ENCODE measurements at regions not wholly inside any gene's neighbourhood (a gene's known extent, or its start where the extent isn't known, plus 50 kb on each side); places are given as distances from the start of the nearest gene placed in this dataset.
"Not testable (repeated sequence)": the region's sequence is repeated elsewhere in the genome, so short reads cannot be mapped to it uniquely, and the experiment has no call there.

DNA sequence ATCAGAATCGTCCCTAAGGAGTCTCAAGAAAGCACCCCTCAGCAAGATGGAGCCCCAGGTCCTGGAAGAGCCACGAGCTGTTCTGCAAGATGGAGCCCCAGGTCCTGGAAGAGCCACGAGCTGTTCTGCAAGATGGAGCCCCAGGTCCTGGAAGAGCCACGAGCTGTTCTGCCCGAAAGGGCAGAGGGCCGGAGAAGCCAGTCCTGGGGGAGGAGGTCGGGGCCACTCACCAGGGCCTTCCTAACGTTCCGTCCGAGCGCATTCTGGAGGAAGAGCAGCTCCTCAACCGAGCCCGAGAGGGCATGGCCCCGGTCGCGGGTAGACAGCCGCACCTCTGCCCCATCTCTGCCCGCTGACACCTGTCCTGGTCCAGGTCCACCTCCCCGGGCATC, 170.8 kb downstream of the BRD1 start:
- H3K9me3 ChIP-seq (ENCODE audit: control insufficient read depth in 2 of 2, low read length in 2 of 2); H3K36me3 ChIP-seq (ENCODE audit: control insufficient read depth, insufficient read depth, low read length); H3K27me3 ChIP-seq (ENCODE audit: control insufficient read depth, insufficient read depth, low read length); H3K36me3 Mint-ChIP-seq; H3K27me3 Mint-ChIP-seq; H3K9me3 Mint-ChIP-seq: not testable (repeated sequence)
- DNase-seq, result peak in 2 of 3 donors; percentile 14 to 71
- peak overlapping the region; percentile 58 for H3K27ac ChIP-seq (ENCODE audit: insufficient read depth, low read length, poor library complexity, severe bottlenecking)
- peak overlapping the region; percentile 84 for H3K4me3 ChIP-seq (ENCODE audit: low read depth, low read length)
- Mint-ChIP-seq H3K4me3 (peak overlapping the region; percentile 94 to 96 (median 94)), H3K4me1 (peaks cover 5 to 41% (median 21%) of the 10 kb centered on the region in 4 donors), H3K27ac (peak overlapping the region in 2 of 3 donors; percentile 85 to 95)
- peak; percentile 75 to 83 for ATAC-seq (ENCODE audit: low read depth in 2 of 2)
- peaks cover 16% of the 10 kb centered on the region for H3K4me1 ChIP-seq (ENCODE audit: control insufficient read depth, insufficient read depth, low read length, poor library complexity, severe bottlenecking)

DNA sequence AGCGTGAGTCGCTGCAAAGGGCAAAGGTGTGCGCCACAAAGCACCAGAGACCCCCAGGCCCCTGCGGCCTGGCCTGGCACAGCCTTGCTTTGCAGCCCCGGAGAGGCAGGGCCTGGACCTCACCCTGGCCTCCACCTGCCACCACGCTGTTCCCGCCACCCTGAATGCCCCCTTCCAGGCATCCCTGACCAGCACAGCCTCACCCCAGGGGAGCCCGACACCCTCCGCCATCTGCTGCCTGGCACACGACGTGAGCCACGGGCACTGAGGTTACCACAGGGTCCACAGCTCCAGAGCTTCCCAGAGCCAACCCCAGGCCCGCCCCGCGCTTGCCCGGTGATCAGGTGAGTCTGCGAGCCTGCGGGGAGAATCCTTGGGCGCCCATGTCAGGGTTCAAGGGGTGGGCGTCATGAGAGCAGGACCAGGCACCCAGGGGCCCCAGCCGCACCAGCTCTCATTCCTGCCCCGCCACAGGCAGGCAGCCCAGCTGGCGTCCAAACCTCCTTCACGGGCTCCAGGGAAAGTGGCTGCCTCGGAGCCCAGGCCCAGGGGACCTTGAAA, 171.3 kb downstream of the BRD1 start:
- Mint-ChIP-seq H3K4me3 (peak overlapping the region; percentile 94 to 96 (median 94)), H3K27me3 (peaks cover 6% of the 10 kb centered on the region), H3K9me3 (no peaks in the 10 kb centered on the region), H3K27ac (no peak overlapping the region), H3K36me3 (peaks cover 7% of the 10 kb centered on the region), H3K4me1 (peaks cover 5 to 41% (median 21%) of the 10 kb centered on the region in 4 donors)
- H3K4me3 ChIP-seq (ENCODE audit: low read depth, low read length), result peak overlapping the region; percentile 84
- no peaks in the 10 kb centered on the region for H3K27me3 ChIP-seq (ENCODE audit: control insufficient read depth, insufficient read depth, low read length)
- no peaks in the 10 kb centered on the region for H3K9me3 ChIP-seq (ENCODE audit: control insufficient read depth in 2 of 2, low read length in 2 of 2)
- H3K27ac ChIP-seq (ENCODE audit: insufficient read depth, low read length, poor library complexity, severe bottlenecking), result no peak overlapping the region
- H3K4me1 ChIP-seq (ENCODE audit: control insufficient read depth, insufficient read depth, low read length, poor library complexity, severe bottlenecking), result peaks cover 16% of the 10 kb centered on the region
- ATAC-seq (ENCODE audit: low read depth in 2 of 2) (no peak), DNase-seq (no peak)
- H3K36me3 ChIP-seq (ENCODE audit: control insufficient read depth, insufficient read depth, low read length), result no peaks in the 10 kb centered on the region

DNA sequence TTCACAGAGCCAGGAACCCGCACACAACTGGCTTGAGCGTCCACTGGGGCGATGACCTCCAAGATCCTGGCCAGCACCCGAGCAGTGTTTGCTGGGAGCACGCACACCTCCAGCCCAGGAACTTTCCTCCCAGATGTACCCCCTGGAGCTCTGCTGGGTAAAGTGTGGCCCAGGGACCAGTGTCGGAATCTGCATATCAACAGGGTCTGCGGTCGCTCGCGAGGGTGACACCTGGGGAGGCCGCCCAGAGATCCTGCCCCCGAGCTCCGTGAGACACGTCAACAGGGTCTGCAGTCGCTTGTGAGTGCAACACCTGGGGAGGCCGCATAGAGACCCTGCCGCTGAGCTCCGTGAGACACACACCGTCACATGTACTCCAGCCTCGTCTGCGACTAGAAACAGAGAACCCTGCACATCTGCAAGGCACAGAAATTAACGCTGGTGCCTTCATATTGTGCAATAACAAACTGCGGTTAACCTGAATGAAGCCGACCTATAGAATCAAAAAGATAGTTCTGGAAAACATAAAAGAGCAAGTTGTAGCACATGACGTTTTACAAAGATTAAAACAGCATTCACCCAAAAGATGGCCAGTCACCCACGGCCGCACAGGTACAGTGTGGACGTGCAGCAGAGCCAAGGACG, 172.4 kb downstream of the BRD1 start:
- H3K9me3 Mint-ChIP-seq, result no peaks in the 10 kb centered on the region
- H3K4me3 Mint-ChIP-seq, result peak overlapping the region; percentile 84 to 96 (median 94)
- peak overlapping the region in 1 of 3 donors; percentile 62 for H3K27ac Mint-ChIP-seq
- H3K27me3 Mint-ChIP-seq, result peaks cover 6% of the 10 kb centered on the region
- Histone ChIP-seq H3K4me3 (ENCODE audit: low read depth, low read length) (peak overlapping the region; percentile 26), H3K27ac (ENCODE audit: insufficient read depth, low read length, poor library complexity, severe bottlenecking) (no peak overlapping the region), H3K27me3 (ENCODE audit: control insufficient read depth, insufficient read depth, low read length) (no peaks in the 10 kb centered on the region), H3K36me3 (ENCODE audit: control insufficient read depth, insufficient read depth, low read length) (peaks cover 2% of the 10 kb centered on the region), H3K9me3 (ENCODE audit: control insufficient read depth in 2 of 2, low read length in 2 of 2) (no peaks in the 10 kb centered on the region), H3K4me1 (ENCODE audit: control insufficient read depth, insufficient read depth, low read length, poor library complexity, severe bottlenecking) (peaks cover 16% of the 10 kb centered on the region)
- DNase-seq (no peak), ATAC-seq (ENCODE audit: low read depth in 2 of 2) (no peak)
- peaks cover 5 to 43% (median 22%) of the 10 kb centered on the region in 4 donors for H3K4me1 Mint-ChIP-seq
- H3K36me3 Mint-ChIP-seq, result peaks cover 7% of the 10 kb centered on the region

DNA sequence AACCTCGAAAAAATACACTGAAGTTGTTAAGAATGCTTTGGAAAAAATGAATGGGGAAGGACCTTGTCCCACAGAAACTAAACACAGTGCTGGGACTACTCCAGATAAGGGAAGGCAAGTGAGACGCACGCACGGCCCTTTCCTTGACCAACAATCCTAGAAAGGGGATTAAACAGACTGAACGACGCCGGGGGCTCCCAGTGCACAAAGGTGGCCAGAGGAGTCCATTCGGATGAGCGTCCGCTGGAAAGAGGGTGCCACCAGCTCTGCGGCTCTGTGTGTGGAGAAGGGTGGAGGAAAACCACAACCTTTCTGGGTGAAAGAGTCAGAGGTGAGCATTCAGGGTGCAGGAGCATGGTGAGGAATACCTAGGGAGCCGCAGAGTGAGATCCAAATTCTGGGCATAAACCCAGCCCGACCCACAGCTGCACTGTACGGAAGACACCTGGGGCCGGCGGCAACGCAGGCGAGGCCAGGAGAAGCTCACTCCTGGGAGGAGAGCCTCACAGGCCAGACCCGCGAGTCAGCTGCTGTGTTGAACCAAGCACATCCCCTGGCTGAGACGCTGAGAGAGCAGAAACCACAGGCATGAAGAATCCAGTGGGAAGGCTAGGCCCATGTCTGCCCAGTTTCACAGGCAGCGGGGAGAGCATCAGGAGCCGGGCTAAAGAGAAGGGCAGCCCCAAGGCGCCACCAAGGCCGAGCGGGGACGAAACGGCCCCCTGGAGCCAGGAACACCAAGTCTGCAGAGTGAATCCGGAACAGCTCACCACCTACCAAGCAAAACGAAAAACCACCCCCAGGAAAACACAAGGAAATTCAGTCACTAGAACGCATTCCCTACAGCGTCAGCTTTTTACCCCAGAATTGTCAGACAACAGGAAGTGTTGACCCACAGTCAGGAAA, 177.1 kb downstream of the BRD1 start:
- Histone ChIP-seq H3K9me3 (ENCODE audit: control insufficient read depth in 2 of 2, low read length in 2 of 2) (no peaks in the 10 kb centered on the region), H3K27ac (ENCODE audit: insufficient read depth, low read length, poor library complexity, severe bottlenecking) (no peak overlapping the region), H3K36me3 (ENCODE audit: control insufficient read depth, insufficient read depth, low read length) (peaks cover 5% of the 10 kb centered on the region), H3K27me3 (ENCODE audit: control insufficient read depth, insufficient read depth, low read length) (no peaks in the 10 kb centered on the region), H3K4me1 (ENCODE audit: control insufficient read depth, insufficient read depth, low read length, poor library complexity, severe bottlenecking) (peaks cover 1% of the 10 kb centered on the region), H3K4me3 (ENCODE audit: low read depth, low read length) (no peak overlapping the region)
- Mint-ChIP-seq H3K36me3 (peaks cover 3% of the 10 kb centered on the region), H3K27ac (no peak overlapping the region), H3K9me3 (no peaks in the 10 kb centered on the region), H3K27me3 (no peaks in the 10 kb centered on the region), H3K4me1 (peaks cover 0 to 26% (median 11%) of the 10 kb centered on the region in 4 donors), H3K4me3 (no peak overlapping the region)
- ATAC-seq (ENCODE audit: low read depth in 2 of 2) (no peak), DNase-seq (no peak)

DNA sequence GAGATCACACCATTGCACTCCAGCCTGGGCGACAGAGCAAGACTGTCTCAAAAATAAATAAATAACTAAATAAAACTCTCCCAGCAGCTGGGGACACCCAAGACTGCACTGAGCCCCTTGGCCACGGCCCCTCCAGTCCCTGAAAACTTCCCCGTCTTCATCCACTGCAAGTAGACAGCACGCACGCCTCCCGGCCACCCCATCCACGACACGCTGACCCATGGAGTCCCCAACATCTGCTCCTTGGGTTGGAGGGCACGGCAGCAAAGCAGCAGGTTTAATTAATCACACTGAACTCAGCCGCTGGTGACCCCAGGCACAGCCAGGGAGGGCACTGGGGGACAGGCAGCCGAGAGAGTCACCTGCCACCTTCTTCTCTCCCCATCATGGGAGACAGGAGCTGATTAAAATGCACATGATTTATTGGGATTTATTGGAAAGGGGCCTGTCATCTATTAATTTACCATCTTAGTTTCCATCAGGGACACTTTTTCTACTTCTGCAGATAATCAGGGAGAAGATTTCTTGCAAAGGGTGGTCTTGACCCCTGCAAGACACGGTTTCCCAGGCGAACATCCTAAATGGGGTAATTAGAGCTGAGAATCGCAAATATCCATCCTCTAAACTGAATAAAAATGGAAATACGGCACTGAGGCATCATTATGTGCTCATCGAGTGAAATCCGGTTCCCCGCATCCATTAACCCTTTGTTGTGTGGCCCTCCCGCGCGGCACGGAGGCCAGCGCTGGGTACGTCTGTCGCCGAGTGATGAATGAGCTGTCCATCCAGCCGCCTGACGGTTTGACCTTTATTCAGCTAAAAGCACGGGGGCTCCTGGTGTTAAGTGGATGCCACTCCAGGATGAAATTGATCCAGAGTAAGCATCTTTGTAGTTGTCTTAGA, 178.3 kb downstream of the BRD1 start:
- Histone ChIP-seq H3K9me3 (ENCODE audit: control insufficient read depth in 2 of 2, low read length in 2 of 2) (no peaks in the 10 kb centered on the region), H3K27me3 (ENCODE audit: control insufficient read depth, insufficient read depth, low read length) (no peaks in the 10 kb centered on the region), H3K36me3 (ENCODE audit: control insufficient read depth, insufficient read depth, low read length) (peaks cover 5% of the 10 kb centered on the region), H3K4me3 (ENCODE audit: low read depth, low read length) (no peak overlapping the region), H3K4me1 (ENCODE audit: control insufficient read depth, insufficient read depth, low read length, poor library complexity, severe bottlenecking) (no peaks in the 10 kb centered on the region), H3K27ac (ENCODE audit: insufficient read depth, low read length, poor library complexity, severe bottlenecking) (no peak overlapping the region)
- H3K9me3 Mint-ChIP-seq, result no peaks in the 10 kb centered on the region
- no peak overlapping the region for H3K4me3 Mint-ChIP-seq
- H3K27ac Mint-ChIP-seq, result no peak overlapping the region
- H3K4me1 Mint-ChIP-seq, result peaks cover 0 to 18% (median 4%) of the 10 kb centered on the region in 4 donors
- no peaks in the 10 kb centered on the region for H3K27me3 Mint-ChIP-seq
- DNase-seq, result no peak
- peaks cover 4% of the 10 kb centered on the region for H3K36me3 Mint-ChIP-seq
- no peak for ATAC-seq (ENCODE audit: low read depth in 2 of 2)

DNA sequence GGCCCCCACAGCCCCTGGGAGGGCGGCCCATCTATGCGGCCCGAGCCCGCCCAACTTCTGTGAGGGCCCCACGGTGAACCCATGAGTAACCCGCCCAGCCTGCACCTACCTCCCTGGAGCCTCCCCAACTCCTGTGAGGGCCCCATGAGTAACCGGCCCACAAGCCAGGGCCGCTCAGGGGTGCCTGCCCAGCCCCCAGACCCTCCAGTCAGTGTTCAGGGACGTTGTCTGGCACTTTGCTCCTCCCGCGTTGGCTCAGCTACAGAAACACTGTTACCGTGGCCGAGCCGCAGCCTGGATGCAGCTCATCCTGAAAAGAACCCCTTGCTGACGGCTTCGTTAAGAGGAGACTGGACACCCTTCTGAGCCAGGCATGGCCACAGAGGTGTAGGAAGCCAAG, 179.6 kb downstream of the BRD1 start:
- peaks cover 5% of the 10 kb centered on the region for H3K36me3 ChIP-seq (ENCODE audit: control insufficient read depth, insufficient read depth, low read length)
- H3K9me3 Mint-ChIP-seq, result no peaks in the 10 kb centered on the region
- DNase-seq (no peak), ATAC-seq (ENCODE audit: low read depth in 2 of 2) (no peak)
- no peaks in the 10 kb centered on the region for H3K27me3 ChIP-seq (ENCODE audit: control insufficient read depth, insufficient read depth, low read length)
- no peak overlapping the region for H3K4me3 Mint-ChIP-seq
- peaks cover 4% of the 10 kb centered on the region for H3K36me3 Mint-ChIP-seq
- H3K4me1 ChIP-seq (ENCODE audit: control insufficient read depth, insufficient read depth, low read length, poor library complexity, severe bottlenecking), result no peaks in the 10 kb centered on the region
- no peaks in the 10 kb centered on the region for H3K27me3 Mint-ChIP-seq
- H3K4me1 Mint-ChIP-seq, result peaks cover 0 to 13% (median 4%) of the 10 kb centered on the region in 4 donors
- H3K4me3 ChIP-seq (ENCODE audit: low read depth, low read length), result no peak overlapping the region
- H3K9me3 ChIP-seq (ENCODE audit: control insufficient read depth in 2 of 2, low read length in 2 of 2), result no peaks in the 10 kb centered on the region
- no peak overlapping the region for H3K27ac ChIP-seq (ENCODE audit: insufficient read depth, low read length, poor library complexity, severe bottlenecking)
- no peak overlapping the region for H3K27ac Mint-ChIP-seq

DNA sequence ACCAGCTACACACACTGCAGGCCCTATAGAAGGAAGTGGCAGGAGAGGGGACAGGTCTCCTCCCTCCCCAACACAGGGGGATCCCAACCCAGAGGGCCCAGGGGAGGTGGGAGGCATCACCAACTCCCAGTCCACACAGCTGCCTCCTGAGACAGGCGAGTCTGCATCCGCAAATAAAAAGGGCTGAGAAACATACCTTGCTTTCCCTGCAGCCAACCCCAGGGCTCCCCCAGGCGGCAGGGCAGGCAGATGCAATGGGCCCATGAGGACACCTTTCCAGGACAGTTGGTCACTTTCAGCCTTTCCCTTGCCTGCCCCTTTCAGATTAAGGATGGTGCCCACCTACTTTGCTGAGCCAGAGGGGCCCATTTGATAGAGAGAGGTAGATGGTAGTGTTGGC, 180.0 kb downstream of the BRD1 start:
- Mint-ChIP-seq H3K9me3 (no peaks in the 10 kb centered on the region), H3K27ac (no peak overlapping the region), H3K4me1 (peaks cover 0 to 13% (median 4%) of the 10 kb centered on the region in 4 donors), H3K36me3 (peaks cover 4% of the 10 kb centered on the region), H3K4me3 (no peak overlapping the region), H3K27me3 (no peaks in the 10 kb centered on the region)
- no peaks in the 10 kb centered on the region for H3K4me1 ChIP-seq (ENCODE audit: control insufficient read depth, insufficient read depth, low read length, poor library complexity, severe bottlenecking)
- no peak overlapping the region for H3K4me3 ChIP-seq (ENCODE audit: low read depth, low read length)
- ATAC-seq (ENCODE audit: low read depth in 2 of 2) (no peak), DNase-seq (no peak)
- peaks cover 5% of the 10 kb centered on the region for H3K36me3 ChIP-seq (ENCODE audit: control insufficient read depth, insufficient read depth, low read length)
- no peaks in the 10 kb centered on the region for H3K9me3 ChIP-seq (ENCODE audit: control insufficient read depth in 2 of 2, low read length in 2 of 2)
- no peaks in the 10 kb centered on the region for H3K27me3 ChIP-seq (ENCODE audit: control insufficient read depth, insufficient read depth, low read length)
- no peak overlapping the region for H3K27ac ChIP-seq (ENCODE audit: insufficient read depth, low read length, poor library complexity, severe bottlenecking)
